ENCODE measurements at regions not wholly inside any gene's neighbourhood (a gene's known extent, or its start where the extent isn't known, plus 50 kb on each side); places are given as distances from the start of the nearest gene placed in this dataset.
"Not testable (repeated sequence)": the region's sequence is repeated elsewhere in the genome, so short reads cannot be mapped to it uniquely, and the experiment has no call there.

- not testable (repeated sequence) for TF ChIP-seq POLR2A (IDR thresholded peaks at IDR 0.05; ENCODE audit: low read length); GATA1 (IDR thresholded peaks at IDR 0.05; ENCODE audit: low read depth, low read length)
These were observed 213.1 kb upstream of the KCNN2 start for GRCh38 chr5:114148728-114149127.

All from erythroblast (primary cell).